ENCODE measurements at regions not wholly inside any gene's neighbourhood (a gene's known extent, or its start where the extent isn't known, plus 50 kb on each side); places are given as distances from the start of the nearest gene placed in this dataset.
"Not testable (repeated sequence)": the region's sequence is repeated elsewhere in the genome, so short reads cannot be mapped to it uniquely, and the experiment has no call there.

DNA sequence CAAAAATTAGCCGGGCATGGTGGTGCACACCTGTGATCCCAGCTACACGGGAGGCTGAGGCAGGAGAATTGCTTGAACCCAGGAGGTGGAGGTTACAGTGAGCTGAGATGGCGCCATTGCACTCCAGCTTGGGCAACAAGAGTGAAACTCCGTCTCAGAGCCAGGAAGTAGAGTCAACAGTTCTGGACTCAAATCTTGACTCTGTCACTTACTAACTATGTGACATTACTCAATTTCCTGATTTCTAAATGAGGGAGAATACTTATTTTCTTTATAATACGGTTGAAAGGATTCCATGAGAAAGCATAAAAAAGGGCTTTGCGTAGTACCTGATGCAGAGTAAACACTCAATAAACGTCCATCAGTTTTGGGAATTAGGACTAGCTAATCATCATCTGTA is 350.7 kb downstream of the SHQ1 start:
- not testable (repeated sequence) for H3K27me3 ChIP-seq (ENCODE audit: low read depth, low read length); H3K4me3 ChIP-seq (ENCODE audit: low read depth in 1 of 2, low read length in 2 of 2); H3K4me1 ChIP-seq (ENCODE audit: control insufficient read depth in 1 of 2, insufficient read depth in 2 of 2, low read length in 2 of 2); H3K27ac ChIP-seq (ENCODE audit: low read length); H3K9me3 ChIP-seq (ENCODE audit: control insufficient read depth in 1 of 2, low read length in 2 of 2); H3K36me3 ChIP-seq (ENCODE audit: control insufficient read depth in 1 of 2, insufficient read depth in 2 of 2, low read length in 2 of 2)

DNA sequence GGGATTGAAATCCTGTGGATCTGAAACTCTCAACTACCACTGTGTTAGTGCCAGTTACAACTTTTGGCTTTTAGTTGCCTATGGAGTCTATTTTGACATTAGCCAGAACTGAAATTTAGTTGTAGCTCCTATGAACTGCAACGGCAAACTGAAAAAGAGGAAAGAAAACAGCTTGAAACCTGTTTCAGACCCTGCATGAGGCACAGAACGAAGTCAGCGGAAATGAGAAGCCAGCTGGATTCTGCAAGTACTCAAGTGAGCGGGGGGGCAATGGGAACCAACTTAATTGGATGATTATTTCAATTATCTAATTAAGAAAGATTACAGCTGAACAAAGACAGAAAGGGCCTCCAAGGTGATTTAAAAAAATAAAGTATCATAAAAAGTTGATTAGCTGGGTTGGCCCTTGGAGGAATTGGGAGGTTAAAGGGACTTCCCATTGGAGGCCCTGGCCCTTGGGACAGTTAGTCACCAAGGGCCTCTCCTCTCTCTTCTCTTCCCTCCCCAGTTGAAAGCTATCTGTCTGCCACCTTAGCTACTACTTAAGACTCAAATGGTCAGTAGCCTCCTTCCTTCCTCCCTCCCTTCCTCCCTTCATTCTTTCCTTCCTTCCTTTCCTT is 352.1 kb downstream of the SHQ1 start:
- no peak overlapping the region for H3K4me3 ChIP-seq (ENCODE audit: low read depth in 1 of 2, low read length in 2 of 2)
- no peak overlapping the region for H3K27ac ChIP-seq (ENCODE audit: low read length)
- H3K9me3 ChIP-seq (ENCODE audit: control insufficient read depth in 1 of 2, low read length in 2 of 2), result no peaks in the 10 kb centered on the region

DNA sequence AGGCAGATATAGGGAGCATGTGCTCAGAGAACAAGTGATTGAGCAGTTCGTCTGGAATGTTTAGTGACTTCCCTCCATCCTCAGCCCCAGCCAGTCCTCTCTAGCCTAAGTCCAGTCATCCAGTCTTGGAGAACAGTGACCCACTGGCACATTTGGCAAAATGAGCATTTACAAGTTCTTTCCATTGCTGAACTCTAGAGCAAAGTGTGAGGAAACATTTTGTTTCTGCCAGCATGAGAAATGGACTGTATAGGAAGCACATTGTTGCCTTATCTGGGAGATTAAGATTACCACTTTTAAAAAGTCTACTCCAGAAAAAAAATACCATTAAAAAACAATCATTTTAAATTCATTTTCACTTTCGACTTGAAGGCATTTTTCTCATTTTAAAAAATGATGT is 353.6 kb downstream of the SHQ1 start:
- Histone ChIP-seq H3K27ac (ENCODE audit: low read length) (no peak overlapping the region), H3K4me1 (ENCODE audit: control insufficient read depth in 1 of 2, insufficient read depth in 2 of 2, low read length in 2 of 2) (no peaks in the 10 kb centered on the region), H3K27me3 (ENCODE audit: low read depth, low read length) (no peaks in the 10 kb centered on the region), H3K9me3 (ENCODE audit: control insufficient read depth in 1 of 2, low read length in 2 of 2) (no peaks in the 10 kb centered on the region), H3K4me3 (ENCODE audit: low read depth in 1 of 2, low read length in 2 of 2) (no peak overlapping the region), H3K36me3 (ENCODE audit: control insufficient read depth in 1 of 2, insufficient read depth in 2 of 2, low read length in 2 of 2) (no peaks in the 10 kb centered on the region)

More for the DNA sequence above, 352.1 kb downstream of the SHQ1 start:
- Histone ChIP-seq H3K4me1 (ENCODE audit: control insufficient read depth in 1 of 2, insufficient read depth in 2 of 2, low read length in 2 of 2) (no peaks in the 10 kb centered on the region), H3K36me3 (ENCODE audit: control insufficient read depth in 1 of 2, insufficient read depth in 2 of 2, low read length in 2 of 2) (no peaks in the 10 kb centered on the region), H3K27me3 (ENCODE audit: low read depth, low read length) (no peaks in the 10 kb centered on the region)

DNA sequence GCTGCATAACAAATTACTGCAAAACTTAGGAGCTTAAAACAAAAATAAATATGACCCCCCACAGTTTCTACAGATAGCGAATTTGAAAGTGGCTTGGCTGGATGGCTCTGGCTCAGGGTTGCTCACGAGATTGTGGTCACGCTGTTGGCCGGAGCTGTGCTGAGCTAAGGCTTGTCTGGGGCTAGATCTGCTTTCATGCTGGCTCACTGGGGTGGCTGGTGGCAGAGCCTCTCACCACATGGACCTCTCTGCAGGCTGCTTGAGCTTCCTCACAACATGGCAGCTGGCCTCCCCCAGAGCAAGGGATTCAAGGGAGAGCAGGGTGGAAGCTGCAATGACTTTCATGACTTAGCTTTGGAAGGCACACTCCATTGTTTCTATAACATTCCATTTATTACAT is 354.1 kb downstream of the SHQ1 start:
- Histone ChIP-seq H3K27ac (ENCODE audit: low read length) (no peak overlapping the region), H3K36me3 (ENCODE audit: control insufficient read depth in 1 of 2, insufficient read depth in 2 of 2, low read length in 2 of 2) (no peaks in the 10 kb centered on the region), H3K4me3 (ENCODE audit: low read depth in 1 of 2, low read length in 2 of 2) (no peak overlapping the region), H3K27me3 (ENCODE audit: low read depth, low read length) (no peaks in the 10 kb centered on the region), H3K9me3 (ENCODE audit: control insufficient read depth in 1 of 2, low read length in 2 of 2) (no peaks in the 10 kb centered on the region), H3K4me1 (ENCODE audit: control insufficient read depth in 1 of 2, insufficient read depth in 2 of 2, low read length in 2 of 2) (no peaks in the 10 kb centered on the region)

DNA sequence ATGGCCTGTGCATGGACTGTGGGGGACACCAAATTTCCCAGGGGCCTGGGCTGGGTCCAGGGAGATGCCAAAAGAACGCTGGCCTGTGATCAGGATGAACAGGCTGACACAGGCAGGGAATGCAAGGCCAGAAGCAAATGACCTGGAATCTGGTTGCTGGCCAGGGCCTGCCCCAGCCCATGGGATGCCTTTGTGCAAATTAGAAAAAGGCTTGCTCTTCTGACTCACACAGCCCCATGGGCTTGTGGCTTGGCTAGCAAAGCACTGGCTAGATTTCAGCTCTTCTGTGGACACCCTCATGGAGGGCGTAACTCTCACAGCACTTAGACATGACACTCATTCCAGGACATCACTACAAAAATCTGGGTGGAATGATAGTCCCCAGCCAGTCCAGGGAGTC is 356.0 kb downstream of the SHQ1 start:
- no peaks in the 10 kb centered on the region for H3K9me3 ChIP-seq (ENCODE audit: control insufficient read depth in 1 of 2, low read length in 2 of 2)
- no peaks in the 10 kb centered on the region for H3K27me3 ChIP-seq (ENCODE audit: low read depth, low read length)
- H3K27ac ChIP-seq (ENCODE audit: low read length), result no peak overlapping the region
- no peak overlapping the region for H3K4me3 ChIP-seq (ENCODE audit: low read depth in 1 of 2, low read length in 2 of 2)
- H3K36me3 ChIP-seq (ENCODE audit: control insufficient read depth in 1 of 2, insufficient read depth in 2 of 2, low read length in 2 of 2), result no peaks in the 10 kb centered on the region
- peaks cover 0 to 5% of the 10 kb centered on the region in 2 donors for H3K4me1 ChIP-seq (ENCODE audit: control insufficient read depth in 1 of 2, insufficient read depth in 2 of 2, low read length in 2 of 2)

DNA sequence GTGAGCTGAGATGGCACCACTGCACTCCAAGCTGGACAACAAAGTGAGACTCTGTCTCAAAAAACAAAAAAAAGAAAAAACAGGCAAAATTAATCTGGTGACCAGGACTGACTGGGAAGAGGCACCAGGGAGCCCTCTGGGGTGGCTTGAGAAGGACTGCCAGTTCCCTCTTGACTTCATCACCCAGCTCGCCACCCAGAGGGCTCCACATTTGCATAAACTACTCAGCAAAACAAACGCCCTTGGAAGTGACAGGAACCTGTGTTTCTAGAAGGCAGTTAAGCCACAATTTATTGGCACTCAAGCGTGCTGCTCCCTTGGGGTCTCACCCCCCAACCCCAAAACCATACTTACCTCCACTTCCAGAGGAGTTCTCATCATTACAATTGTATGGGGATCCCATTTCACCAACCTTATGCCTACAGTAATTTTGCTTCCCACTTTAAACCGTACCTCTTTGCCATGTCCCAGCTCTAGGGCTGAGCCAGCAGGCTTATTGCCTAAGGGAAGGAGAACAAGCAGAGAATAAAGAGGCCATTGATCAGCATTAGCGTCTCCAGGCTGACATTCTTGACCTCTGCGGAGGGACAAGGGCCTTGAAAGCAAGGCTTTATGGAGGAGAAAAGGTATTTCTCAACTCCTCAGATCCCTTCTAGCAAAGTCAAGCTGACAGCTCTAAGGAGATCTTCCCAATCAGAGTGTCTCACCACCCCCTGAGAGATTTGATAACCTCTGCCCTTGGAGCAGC is 357.4 kb downstream of the SHQ1 start:
- no peak overlapping the region for H3K27ac ChIP-seq (ENCODE audit: low read length)
- no peaks in the 10 kb centered on the region for H3K9me3 ChIP-seq (ENCODE audit: control insufficient read depth in 1 of 2, low read length in 2 of 2)
- H3K36me3 ChIP-seq (ENCODE audit: control insufficient read depth in 1 of 2, insufficient read depth in 2 of 2, low read length in 2 of 2), result no peaks in the 10 kb centered on the region
- no peaks in the 10 kb centered on the region for H3K27me3 ChIP-seq (ENCODE audit: low read depth, low read length)
- H3K4me1 ChIP-seq (ENCODE audit: control insufficient read depth in 1 of 2, insufficient read depth in 2 of 2, low read length in 2 of 2), result peaks cover 0 to 10% of the 10 kb centered on the region in 2 donors
- H3K4me3 ChIP-seq (ENCODE audit: low read depth in 1 of 2, low read length in 2 of 2), result no peak overlapping the region

DNA sequence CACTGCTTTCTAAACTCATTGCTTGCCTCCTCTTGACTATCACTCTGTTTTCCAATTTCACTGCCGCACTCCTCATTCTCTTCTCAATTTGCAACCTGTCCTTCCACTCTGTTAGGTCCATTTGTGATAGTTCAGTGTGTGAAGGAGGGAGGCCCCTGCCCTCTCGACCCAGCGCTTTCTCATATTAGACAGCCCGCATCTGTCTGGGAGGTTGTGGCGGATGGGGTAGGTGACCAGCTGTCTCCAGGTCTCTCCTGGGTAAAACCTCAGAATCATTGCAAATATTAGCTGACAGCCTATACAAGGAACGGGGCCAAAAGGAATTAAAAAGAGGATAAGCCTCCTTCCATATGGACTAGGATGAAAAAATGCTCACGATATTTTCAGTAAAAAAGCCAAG is 358.3 kb downstream of the SHQ1 start:
- Histone ChIP-seq H3K27ac (ENCODE audit: low read length) (no peak overlapping the region), H3K4me1 (ENCODE audit: control insufficient read depth in 1 of 2, insufficient read depth in 2 of 2, low read length in 2 of 2) (peaks cover 0 to 10% of the 10 kb centered on the region in 2 donors), H3K36me3 (ENCODE audit: control insufficient read depth in 1 of 2, insufficient read depth in 2 of 2, low read length in 2 of 2) (no peaks in the 10 kb centered on the region), H3K9me3 (ENCODE audit: control insufficient read depth in 1 of 2, low read length in 2 of 2) (no peaks in the 10 kb centered on the region), H3K27me3 (ENCODE audit: low read depth, low read length) (no peaks in the 10 kb centered on the region), H3K4me3 (ENCODE audit: low read depth in 1 of 2, low read length in 2 of 2) (no peak overlapping the region)

DNA sequence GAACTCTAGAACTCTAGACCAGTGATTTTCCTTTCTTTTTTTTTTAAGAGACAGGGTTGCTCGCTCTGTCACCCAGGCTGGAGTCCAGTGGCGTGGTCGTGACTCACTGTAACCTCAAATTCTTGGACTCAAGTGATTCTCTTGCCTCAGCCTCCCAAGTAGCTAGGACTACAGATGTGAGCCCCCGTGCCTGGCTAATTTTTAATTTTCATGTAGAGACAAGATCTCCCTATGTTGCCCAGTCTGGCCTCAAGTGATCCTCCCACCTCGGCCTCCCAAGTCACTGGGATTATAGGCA is 359.6 kb downstream of the SHQ1 start:
- Histone ChIP-seq H3K9me3 (ENCODE audit: control insufficient read depth in 1 of 2, low read length in 2 of 2) (no peaks in the 10 kb centered on the region), H3K4me1 (ENCODE audit: control insufficient read depth in 1 of 2, insufficient read depth in 2 of 2, low read length in 2 of 2) (peaks cover 0 to 10% of the 10 kb centered on the region in 2 donors), H3K27ac (ENCODE audit: low read length) (no peak overlapping the region), H3K4me3 (ENCODE audit: low read depth in 1 of 2, low read length in 2 of 2) (no peak overlapping the region), H3K36me3 (ENCODE audit: control insufficient read depth in 1 of 2, insufficient read depth in 2 of 2, low read length in 2 of 2) (no peaks in the 10 kb centered on the region), H3K27me3 (ENCODE audit: low read depth, low read length) (no peaks in the 10 kb centered on the region)

DNA sequence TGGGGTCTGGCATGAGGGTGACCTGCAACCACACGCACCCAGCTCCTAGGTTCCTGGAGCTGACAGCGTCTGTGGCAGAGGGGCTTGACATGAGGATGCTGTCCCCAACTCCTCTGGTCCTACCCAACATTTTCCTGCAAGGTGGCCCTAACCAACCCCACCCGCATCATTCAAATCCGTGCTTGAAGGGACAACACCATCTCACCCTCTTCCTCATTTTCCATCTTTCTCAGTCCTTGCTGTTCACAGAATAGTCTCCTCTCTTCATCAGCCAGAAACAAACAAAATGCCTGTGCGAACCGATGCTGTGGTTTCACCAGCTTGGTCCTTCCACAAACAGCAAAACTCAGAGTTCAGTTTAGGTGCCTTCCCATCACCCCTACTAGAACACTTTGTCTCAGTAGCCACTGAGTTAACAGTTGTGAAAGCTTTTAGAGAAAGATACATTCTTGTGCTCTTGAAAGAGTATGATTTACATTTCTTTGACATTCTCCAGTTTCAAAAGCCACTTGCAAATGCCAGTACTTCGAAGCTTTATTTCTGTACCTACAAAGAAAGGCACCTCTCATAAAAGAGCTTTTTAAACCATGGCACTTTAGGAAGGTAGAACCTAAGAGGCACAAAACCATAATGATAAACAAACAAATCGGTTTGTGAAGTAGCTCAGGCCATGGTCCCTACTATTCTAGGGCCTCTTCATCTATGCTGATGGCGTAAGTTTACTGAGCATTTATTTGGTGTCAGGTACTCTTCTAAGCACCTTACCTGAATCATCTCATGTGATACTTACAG is 360.1 kb downstream of the SHQ1 start:
- Histone ChIP-seq H3K4me3 (ENCODE audit: low read depth in 1 of 2, low read length in 2 of 2) (no peak overlapping the region), H3K9me3 (ENCODE audit: control insufficient read depth in 1 of 2, low read length in 2 of 2) (no peaks in the 10 kb centered on the region), H3K27ac (ENCODE audit: low read length) (no peak overlapping the region), H3K27me3 (ENCODE audit: low read depth, low read length) (no peaks in the 10 kb centered on the region), H3K36me3 (ENCODE audit: control insufficient read depth in 1 of 2, insufficient read depth in 2 of 2, low read length in 2 of 2) (no peaks in the 10 kb centered on the region), H3K4me1 (ENCODE audit: control insufficient read depth in 1 of 2, insufficient read depth in 2 of 2, low read length in 2 of 2) (peaks cover 0 to 10% of the 10 kb centered on the region in 2 donors)

DNA sequence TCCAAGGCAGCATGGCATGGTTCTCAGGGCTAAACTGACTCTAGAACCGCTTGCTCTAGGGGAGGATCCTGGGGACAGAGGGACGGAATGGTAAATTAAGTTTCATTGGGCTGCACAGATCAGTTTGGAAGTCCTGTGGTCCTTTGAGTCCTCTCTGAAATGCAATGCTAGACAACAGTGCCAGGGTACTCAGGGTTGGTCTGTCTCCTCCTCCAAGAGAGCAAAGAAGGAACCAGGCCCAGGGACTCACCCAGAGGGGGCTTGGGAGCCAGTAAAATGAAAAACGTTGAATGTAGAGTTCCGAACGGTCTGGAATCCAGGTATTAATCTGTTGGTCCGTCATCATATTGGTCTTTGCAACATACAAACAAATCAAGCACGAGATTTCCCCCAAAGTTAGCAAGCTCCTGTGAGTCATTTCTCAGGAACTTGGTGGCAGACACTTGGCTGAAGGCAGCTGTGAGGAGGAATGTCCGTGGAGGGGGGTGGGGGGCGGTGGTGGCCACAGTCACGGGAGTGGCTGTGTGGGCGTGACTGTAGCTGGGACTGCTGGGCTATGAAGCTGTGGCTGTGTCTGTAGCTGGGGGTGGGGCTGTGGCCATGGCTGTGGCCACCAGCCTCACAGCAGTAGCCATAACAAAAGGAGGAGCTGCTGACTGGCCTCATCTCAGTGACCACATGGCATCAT is 361.0 kb downstream of the SHQ1 start:
- Histone ChIP-seq H3K4me1 (ENCODE audit: control insufficient read depth in 1 of 2, insufficient read depth in 2 of 2, low read length in 2 of 2) (peaks cover 0 to 10% of the 10 kb centered on the region in 2 donors), H3K9me3 (ENCODE audit: control insufficient read depth in 1 of 2, low read length in 2 of 2) (no peaks in the 10 kb centered on the region), H3K4me3 (ENCODE audit: low read depth in 1 of 2, low read length in 2 of 2) (no peak overlapping the region), H3K27me3 (ENCODE audit: low read depth, low read length) (no peaks in the 10 kb centered on the region), H3K36me3 (ENCODE audit: control insufficient read depth in 1 of 2, insufficient read depth in 2 of 2, low read length in 2 of 2) (no peaks in the 10 kb centered on the region), H3K27ac (ENCODE audit: low read length) (peak overlapping the region; percentile 60)

DNA sequence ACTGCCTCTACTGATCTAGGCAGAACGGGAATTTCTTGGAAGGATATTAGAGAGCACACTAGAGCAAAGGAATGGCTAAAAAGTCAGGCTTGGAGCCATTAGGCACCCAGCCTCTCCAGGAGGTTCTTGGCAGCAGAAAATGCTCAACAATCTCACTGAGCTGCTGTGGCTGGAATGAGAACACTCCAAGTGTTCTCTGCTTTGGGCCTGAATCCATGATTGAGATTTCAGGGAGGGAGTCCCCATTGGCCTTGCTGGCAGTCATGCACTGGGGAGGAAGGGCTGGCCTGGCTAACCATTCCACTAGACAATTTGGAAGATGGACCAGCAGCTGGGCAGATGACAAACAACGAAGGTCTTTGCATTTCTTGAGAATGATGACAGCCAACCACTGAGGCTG is 362.6 kb downstream of the SHQ1 start:
- Histone ChIP-seq H3K4me1 (ENCODE audit: control insufficient read depth in 1 of 2, insufficient read depth in 2 of 2, low read length in 2 of 2) (peaks cover 0 to 10% of the 10 kb centered on the region in 2 donors), H3K4me3 (ENCODE audit: low read depth in 1 of 2, low read length in 2 of 2) (no peak overlapping the region), H3K9me3 (ENCODE audit: control insufficient read depth in 1 of 2, low read length in 2 of 2) (no peaks in the 10 kb centered on the region), H3K27ac (ENCODE audit: low read length) (no peak overlapping the region), H3K27me3 (ENCODE audit: low read depth, low read length) (no peaks in the 10 kb centered on the region), H3K36me3 (ENCODE audit: control insufficient read depth in 1 of 2, insufficient read depth in 2 of 2, low read length in 2 of 2) (no peaks in the 10 kb centered on the region)
